Left ventricle myocardium superior (tissue), 1 donor: ENCODE measurements at regions not wholly inside any gene's neighbourhood (a gene's known extent, or its start where the extent isn't known, plus 50 kb on each side); places are given as distances from the start of the nearest gene placed in this dataset. TPM values are rescaled to one million over a fixed set of nuclear protein-coding genes. Genes with fewer than 3 reads are reported as not detected.

Experiments used
- ATAC-seq: fragments of 200-7000 bp; cut with Tn5 transposase; one replicate; pipeline ENCODE4 v1.9.1; 2020; ENCODE audit warnings: mild to moderate bottlenecking, moderate library complexity
- DNase-seq: peaks from one replicate; pipeline ENCODE4 v3.0.0-alpha.2; 2020
- intact Hi-C: fragments of 100-400 bp; cut with micrococcal nuclease; formaldehyde crosslinking; loops from one replicate; pipeline ENCODE4 v1.11.0; 2022
- microRNA-seq: library from miRNA; unstranded; fragments of <30 nt; microRNA quantifications from one replicate; pipeline ENCODE4 v1.2.0, GENCODE V29; 2020; ENCODE audit warnings: borderline number of aligned reads
- donor health status: DM: no; HTN: yes; CAD: no; lungs with severe emphysema.

- intact Hi-C loops: no loop called here
- ATAC-seq: no peak
Measured at GRCh38 chr5:96037128-96037527, 75.5 kb upstream of the ELL2 start.

GRCh38 chr5:96036301-96036700 lies 74.7 kb upstream of the ELL2 start:
- ATAC-seq (no peak), DNase-seq (no peak)
- intact Hi-C loops: no loop called here

More at GRCh38 chr5:96037128-96037527, 75.5 kb upstream of the ELL2 start:
- no peak for DNase-seq

- no peak for DNase-seq
- ATAC-seq: no peak
- intact Hi-C loops: no loop called here
Measured at GRCh38 chr5:96035796-96036195, 74.1 kb upstream of the ELL2 start.

- intact Hi-C loops: no loop called here
- DNase-seq (no peak), ATAC-seq (no peak)
Measured at GRCh38 chr5:96033116-96033515, 71.5 kb upstream of the ELL2 start.

- intact Hi-C loops: no loop called here
- no peak for ATAC-seq
- no peak for DNase-seq
Measured at GRCh38 chr5:96031811-96032261, 70.2 kb upstream of the ELL2 start.

- DNase-seq: no peak
- intact Hi-C loops: no loop called here
- ATAC-seq: no peak
Measured at GRCh38 chr5:96031180-96031579, 69.5 kb upstream of the ELL2 start.

GRCh38 chr5:96026406-96027041 lies 64.9 kb upstream of the ELL2 start:
- intact Hi-C loops: no loop called here
- DNase-seq: no peak
- no peak for ATAC-seq

GRCh38 chr5:96024683-96025475 lies 63.2 kb upstream of the ELL2 start:
- intact Hi-C loops: no loop called here
- no peak for DNase-seq
- no peak for ATAC-seq

- intact Hi-C loops: no loop called here
- peak; percentile 42 for ATAC-seq
Measured at GRCh38 chr5:96023518-96023917, 61.9 kb upstream of the ELL2 start.

GRCh38 chr5:96022971-96023370 lies 61.3 kb upstream of the ELL2 start:
- DNase-seq (no peak), ATAC-seq (no peak)
- intact Hi-C loops: no loop called here

More at GRCh38 chr5:96023518-96023917, 61.9 kb upstream of the ELL2 start:
- DNase-seq: no peak

GRCh38 chr5:96017951-96018350 lies 56.3 kb upstream of the ELL2 start:
- DNase-seq (no peak), ATAC-seq (no peak)
- intact Hi-C loops: no loop called here

- intact Hi-C loops: no loop called here
- ATAC-seq (no peak), DNase-seq (no peak)
Measured at GRCh38 chr5:96016216-96016615, 54.6 kb upstream of the ELL2 start.

- no peak for ATAC-seq
- intact Hi-C loops: no loop called here
- DNase-seq: no peak
Measured at GRCh38 chr5:96015709-96016108, 54.1 kb upstream of the ELL2 start.

- ATAC-seq (no peak), DNase-seq (no peak)
- intact Hi-C loops: no loop called here
Measured at GRCh38 chr5:96014395-96014794, 52.7 kb upstream of the ELL2 start.

- intact Hi-C loops: no loop called here
- ATAC-seq (no peak), DNase-seq (no peak)
Measured at GRCh38 chr5:96013254-96013653, 51.6 kb upstream of the ELL2 start.

GRCh38 chr5:96012399-96012798 lies 50.7 kb upstream of the ELL2 start:
- no peak for DNase-seq
- intact Hi-C loops: no loop called here
- no peak for ATAC-seq

Small RNA genes in the stretch of these regions (microRNA-seq; reads per million reads assigned to microRNA genes)
- not detected for gene MIR583
